Gastroesophageal sphincter (tissue), 3 donors: ENCODE measurements at regions not wholly inside any gene's neighbourhood (a gene's known extent, or its start where the extent isn't known, plus 50 kb on each side); places are given as distances from the start of the nearest gene placed in this dataset.

Experiments
- CTCF ChIP-seq, 4 experiments: fragments of 200-600 bp in 2 of 4; fragments of 450-650 bp in 2 of 4; sonication (generic) in 1 of 4; IDR thresholded peaks; one replicate each; pipeline ENCODE4 v1.5.1; 2017 to 2019; ENCODE audit warnings: antibody characterized with exemption in 4 of 4, mild to moderate bottlenecking in 2 of 4, moderate library complexity in 2 of 4
- POLR2AphosphoS5 ChIP-seq: sonication (generic); formaldehyde crosslinking; IDR thresholded peaks from one replicate; pipeline ENCODE4 v1.6.1; 2017; ENCODE audit warnings: antibody characterized with exemption

- TF ChIP-seq CTCF (IDR thresholded peaks at IDR 0.05), result no peak
- no peak for TF ChIP-seq POLR2AphosphoS5
Measured at GRCh38 chr13:107461751-107462150, 753.6 kb downstream of the LIG4 start.
